Activated naive CD4-positive, alpha-beta T cell treated with Interleukin-2 at 50 U/mL for 16 hours (primary cell): ENCODE measurements at regions not wholly inside any gene's neighbourhood (a gene's known extent, or its start where the extent isn't known, plus 50 kb on each side); places are given as distances from the start of the nearest gene placed in this dataset.
"Not testable (repeated sequence)": the region's sequence is repeated elsewhere in the genome, so short reads cannot be mapped to it uniquely, and the experiment has no call there.

Experiments used
- DNase-seq: peaks from one replicate; pipeline ENCODE4 v3.0.0-alpha.2; 2020

GRCh38 chr1:222953585-222953984 is 138.7 kb downstream of the DISP1 start:
- no peak for DNase-seq

- no peak for DNase-seq
Measured at GRCh38 chr1:222955964-222956363, 141.1 kb downstream of the DISP1 start.

- no peak for DNase-seq
Measured at GRCh38 chr1:222956601-222957000, 141.8 kb downstream of the DISP1 start.

DNA sequence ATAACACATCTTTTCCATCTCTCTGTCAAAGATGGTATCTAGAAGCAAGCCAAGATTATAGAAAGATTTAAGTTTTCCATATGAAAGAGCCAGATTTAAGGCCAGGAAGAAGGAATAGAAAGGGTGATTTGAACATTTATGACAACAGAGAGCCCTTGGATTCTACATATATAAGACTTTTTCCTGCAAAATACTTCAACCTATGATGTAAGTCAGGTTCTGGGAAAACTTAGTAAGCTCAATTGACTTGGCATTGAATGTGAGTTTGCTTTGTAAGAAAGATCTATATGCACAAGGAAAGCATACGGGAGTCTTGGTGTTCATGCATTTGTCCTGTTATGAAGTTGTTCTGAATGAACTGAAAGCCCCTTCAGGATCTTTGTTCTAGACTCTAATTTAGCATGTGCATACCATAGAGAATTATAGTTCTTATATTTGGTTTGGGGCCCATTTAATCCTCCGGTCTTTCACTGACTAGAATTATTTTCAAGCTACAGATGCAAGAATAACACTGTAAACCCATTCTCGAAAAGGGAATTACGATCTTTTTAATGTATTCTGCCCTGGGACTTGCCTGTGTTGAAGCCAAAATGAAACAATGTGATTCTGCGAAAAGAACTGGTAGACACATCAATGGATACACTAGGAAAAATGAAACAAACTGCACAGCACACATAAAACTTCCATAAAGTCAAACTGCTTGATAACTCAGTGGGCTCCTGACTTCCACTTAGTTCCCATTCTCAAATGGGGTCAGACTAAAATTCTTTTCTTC is 152.8 kb downstream of the DISP1 start:
- no peak for DNase-seq

DNA sequence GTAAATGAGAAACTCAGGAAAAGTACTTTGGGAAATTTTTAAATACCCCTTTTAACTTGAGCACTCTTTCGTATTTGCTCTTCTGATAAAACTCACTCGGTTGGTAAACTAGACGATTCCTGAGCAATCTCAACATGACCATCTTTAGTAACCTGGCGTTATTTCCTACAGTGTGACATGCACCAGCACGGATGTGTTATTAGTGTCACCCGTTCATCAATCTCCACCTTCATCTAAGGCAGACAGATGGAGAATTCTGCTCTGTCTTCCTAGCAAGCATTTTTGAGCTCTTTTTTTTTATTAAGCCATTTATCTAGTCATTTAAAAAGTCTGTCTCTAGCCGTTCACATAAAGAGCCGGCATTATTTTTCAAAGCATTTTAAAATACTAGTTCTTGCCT is 155.2 kb downstream of the DISP1 start:
- no peak for DNase-seq

GRCh38 chr1:222970711-222971110 is 155.9 kb downstream of the DISP1 start:
- no peak for DNase-seq

DNA sequence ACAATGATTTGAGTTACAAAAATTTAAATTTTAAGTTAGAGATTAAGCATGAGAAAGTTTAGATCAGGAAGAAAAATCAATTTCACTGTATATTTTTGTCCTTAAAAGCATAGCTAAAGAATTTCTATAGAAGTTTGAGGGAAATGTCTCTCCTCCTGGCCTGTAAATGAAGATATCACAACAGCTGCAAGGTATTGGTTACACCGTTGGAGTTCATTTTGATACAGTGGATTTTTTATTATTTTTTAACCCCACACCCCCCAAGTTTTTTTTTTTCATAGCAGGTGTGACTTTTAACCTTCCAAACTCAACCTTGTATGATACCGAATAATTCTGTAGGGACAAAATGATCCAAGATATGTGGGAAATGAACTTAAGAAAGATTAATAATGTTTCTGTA is 156.3 kb downstream of the DISP1 start:
- no peak for DNase-seq

- DNase-seq: no peak
Measured at GRCh38 chr1:222973561-222973960, 158.7 kb downstream of the DISP1 start.

- no peak for DNase-seq
Measured at GRCh38 chr1:222974496-222974895, 159.7 kb downstream of the DISP1 start.

- no peak for DNase-seq
Measured at GRCh38 chr1:222975472-222976122, 160.8 kb downstream of the DISP1 start.

DNA sequence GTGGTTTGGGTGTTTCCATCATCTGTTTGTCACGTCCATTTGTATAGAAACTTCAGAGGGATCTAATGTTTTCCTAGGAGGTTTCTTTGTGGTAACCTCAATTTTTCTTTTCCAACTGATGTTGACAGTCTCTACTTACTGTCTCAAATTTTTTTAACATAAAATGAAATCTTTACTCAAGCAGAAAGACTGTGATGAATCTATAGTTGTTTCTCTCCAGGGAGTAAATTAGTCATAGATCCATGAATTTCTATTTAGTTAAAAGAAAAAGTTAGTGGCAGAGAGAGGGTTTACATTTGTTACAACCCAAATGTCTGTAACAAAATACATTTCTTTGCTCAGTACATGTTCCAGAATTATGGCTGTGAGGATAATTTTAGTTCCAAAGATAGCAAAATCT is 161.6 kb downstream of the DISP1 start:
- no peak for DNase-seq

DNA sequence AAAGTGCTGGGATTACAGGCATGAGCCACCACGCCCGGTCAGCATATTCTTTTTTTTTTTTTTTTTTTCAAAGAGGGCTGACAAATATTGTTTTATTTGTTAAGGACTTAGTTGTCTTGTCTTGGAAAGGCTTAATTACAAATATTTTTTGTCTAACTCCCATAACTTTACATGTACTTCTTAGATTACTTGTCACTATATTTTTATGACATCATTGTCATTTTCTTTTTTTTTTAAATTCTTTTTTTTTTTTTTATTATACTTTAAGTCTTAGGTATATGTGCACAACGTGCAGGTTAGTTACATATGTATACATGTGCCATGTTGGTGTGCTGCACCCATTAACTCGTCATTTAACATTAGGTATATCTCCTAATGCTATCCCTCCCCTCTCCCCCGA is 162.5 kb downstream of the DISP1 start:
- DNase-seq: not testable (repeated sequence)

- DNase-seq: no peak
Measured at GRCh38 chr1:222979561-222979960, 163.5 kb downstream of the TLR5 start.

DNA sequence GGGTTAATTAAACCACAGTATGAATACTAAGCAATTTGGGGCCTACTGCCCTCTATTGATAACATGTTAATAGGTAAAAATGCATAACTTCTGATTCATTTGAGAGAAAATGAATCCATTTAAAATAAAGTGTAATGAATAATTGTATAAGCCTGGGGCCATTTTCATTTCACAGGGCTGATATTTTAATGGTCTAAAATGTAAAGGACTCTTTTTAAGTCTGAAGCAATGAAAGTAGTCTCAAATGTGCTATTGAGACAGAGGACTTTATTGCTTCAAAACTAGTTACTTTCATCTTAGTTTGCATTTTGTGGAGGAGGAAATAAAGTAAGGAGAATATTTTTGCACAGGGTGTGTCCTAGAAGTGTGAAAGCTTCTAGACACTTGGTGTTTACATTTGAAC is 155.4 kb downstream of the TLR5 start:
- DNase-seq: no peak

DNA sequence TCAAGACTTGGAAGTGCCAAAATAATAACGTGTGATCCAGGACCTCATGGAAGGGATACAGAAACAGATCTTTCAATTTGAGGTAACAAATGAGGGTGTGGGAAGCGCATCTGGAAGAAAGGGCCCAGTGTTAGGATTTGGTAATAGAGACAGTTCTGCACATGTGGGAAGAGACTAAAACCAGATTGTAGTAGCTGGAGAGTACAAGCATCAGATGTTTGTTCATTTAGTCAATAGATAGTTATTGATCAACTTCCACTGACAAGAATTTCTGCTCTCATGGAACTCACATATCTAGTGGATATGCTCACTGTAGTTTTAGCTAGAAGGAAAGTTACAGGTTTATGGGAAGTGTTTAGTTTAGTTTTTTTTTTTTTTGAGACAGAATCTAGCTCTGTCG is 153.6 kb downstream of the TLR5 start:
- no peak for DNase-seq

- DNase-seq: no peak
Measured at GRCh38 chr1:222991177-222991576, 151.9 kb downstream of the TLR5 start.

- no peak for DNase-seq
Measured at GRCh38 chr1:222991908-222992307, 151.1 kb downstream of the TLR5 start.

DNA sequence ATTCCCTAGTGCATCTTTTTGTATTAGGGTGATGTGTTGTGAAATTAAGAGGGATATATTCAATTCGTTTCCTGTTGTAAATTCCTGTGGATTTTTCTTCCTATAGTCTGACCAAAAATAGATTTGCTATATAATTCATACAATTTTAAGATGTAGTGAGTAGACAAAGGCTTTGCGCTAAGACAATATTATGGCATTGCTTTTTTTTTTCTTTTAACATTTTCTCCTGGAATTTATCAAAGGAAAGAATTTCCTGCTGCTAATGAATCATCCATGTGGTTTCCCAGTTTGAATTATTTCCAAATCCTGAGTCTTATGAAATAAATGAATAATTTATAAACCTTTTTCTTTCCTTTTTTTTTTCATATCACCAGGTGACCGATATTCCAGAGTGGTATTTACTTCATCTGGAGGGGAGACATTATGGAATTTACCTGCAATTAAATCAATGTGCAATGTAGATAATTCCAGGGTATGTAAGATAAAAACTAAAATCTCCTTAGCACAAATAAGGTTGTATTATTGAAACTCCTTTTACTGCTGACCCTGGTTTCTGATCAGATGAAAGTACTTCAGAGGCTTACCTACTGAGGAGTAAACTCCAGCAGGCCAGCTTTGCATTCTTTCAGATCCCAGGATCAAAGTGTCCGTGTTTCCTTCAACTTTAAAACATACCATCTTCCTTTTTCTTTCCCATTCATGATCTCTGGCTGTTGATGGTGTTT is 148.4 kb downstream of the TLR5 start:
- DNase-seq: no peak

DNA sequence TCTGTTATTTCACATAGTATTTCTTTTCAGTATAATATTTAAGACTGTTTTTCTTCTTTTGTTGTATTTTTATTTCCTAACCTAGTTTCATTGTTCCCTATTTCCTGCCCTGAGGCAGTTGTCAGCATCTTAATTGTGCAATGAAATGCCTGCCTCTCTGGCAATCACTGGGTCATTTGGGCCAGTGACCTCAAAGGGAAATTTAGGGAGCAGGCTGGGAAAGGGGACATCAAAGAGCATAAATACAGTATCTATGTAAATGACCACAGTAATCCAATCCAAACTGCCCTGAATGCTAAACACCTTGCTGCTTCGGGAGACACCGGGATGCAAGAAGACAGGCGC is 147.8 kb downstream of the TLR5 start:
- no peak for DNase-seq

GRCh38 chr1:222995620-222996309 is 147.3 kb downstream of the TLR5 start:
- no peak for DNase-seq

DNA sequence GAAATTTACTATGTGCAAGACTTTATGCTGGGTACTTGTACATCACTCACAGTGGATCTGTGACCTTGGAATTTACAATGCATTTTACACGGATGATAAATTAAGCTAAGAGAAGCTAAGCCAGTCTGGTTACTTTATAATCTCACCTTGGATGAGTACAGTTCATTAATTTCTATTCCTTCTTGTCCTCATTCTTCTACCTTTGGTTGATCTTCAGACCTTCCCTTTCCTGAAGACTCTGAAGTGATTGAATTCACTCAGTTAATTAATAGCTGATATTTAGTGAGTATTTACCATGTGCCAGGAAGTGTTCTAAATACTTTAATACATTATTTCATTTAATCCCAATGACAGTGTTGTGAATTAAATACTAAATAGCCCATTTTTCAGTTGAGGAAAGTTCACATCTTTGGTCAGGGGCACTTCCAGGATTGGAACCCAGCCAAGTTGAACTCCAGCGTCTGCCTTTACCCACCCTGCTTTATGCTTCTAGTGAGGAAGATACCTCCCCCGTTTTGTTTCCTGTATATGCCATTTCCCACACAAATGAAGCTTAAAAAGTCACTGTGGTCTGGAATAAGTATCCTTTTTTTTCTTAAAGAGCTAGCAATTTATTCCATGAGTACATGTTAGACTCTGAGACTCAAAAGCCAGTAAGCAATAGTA is 146.6 kb downstream of the TLR5 start:
- DNase-seq: no peak

- no peak for DNase-seq
Measured at GRCh38 chr1:223000632-223001031, 142.4 kb downstream of the TLR5 start.
